Loucy (cell line): ENCODE measurements at regions not wholly inside any gene's neighbourhood (a gene's known extent, or its start where the extent isn't known, plus 50 kb on each side); places are given as distances from the start of the nearest gene placed in this dataset.

Source experiments
- EZH2phosphoT487 ChIP-seq: fragments of 200-600 bp; IDR thresholded peaks from 2 replicates; pipeline ENCODE4 v1.6.1; 2018; ENCODE audit warnings: antibody characterized with exemption, mild to moderate bottlenecking, moderate library complexity, borderline replicate concordance
- TF ChIP-seq, protein P1 (sequence below): fragments of 200-600 bp; sonication (generic); conservative IDR thresholded peaks from 2 replicates; pipeline ENCODE4 v1.5.1; 2014; ENCODE audit warnings: mild to moderate bottlenecking, antibody characterized with exemption, low read length

- TF ChIP-seq, protein P1, sequence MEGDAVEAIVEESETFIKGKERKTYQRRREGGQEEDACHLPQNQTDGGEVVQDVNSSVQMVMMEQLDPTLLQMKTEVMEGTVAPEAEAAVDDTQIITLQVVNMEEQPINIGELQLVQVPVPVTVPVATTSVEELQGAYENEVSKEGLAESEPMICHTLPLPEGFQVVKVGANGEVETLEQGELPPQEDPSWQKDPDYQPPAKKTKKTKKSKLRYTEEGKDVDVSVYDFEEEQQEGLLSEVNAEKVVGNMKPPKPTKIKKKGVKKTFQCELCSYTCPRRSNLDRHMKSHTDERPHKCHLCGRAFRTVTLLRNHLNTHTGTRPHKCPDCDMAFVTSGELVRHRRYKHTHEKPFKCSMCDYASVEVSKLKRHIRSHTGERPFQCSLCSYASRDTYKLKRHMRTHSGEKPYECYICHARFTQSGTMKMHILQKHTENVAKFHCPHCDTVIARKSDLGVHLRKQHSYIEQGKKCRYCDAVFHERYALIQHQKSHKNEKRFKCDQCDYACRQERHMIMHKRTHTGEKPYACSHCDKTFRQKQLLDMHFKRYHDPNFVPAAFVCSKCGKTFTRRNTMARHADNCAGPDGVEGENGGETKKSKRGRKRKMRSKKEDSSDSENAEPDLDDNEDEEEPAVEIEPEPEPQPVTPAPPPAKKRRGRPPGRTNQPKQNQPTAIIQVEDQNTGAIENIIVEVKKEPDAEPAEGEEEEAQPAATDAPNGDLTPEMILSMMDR = no peak
- TF ChIP-seq EZH2phosphoT487 = no peak
Observed at GRCh38 chr2:181763423-181763822, 83.1 kb upstream of the NEUROD1 start.
